ENCODE measurements at regions not wholly inside any gene's neighbourhood (a gene's known extent, or its start where the extent isn't known, plus 50 kb on each side); places are given as distances from the start of the nearest gene placed in this dataset.

DNA sequence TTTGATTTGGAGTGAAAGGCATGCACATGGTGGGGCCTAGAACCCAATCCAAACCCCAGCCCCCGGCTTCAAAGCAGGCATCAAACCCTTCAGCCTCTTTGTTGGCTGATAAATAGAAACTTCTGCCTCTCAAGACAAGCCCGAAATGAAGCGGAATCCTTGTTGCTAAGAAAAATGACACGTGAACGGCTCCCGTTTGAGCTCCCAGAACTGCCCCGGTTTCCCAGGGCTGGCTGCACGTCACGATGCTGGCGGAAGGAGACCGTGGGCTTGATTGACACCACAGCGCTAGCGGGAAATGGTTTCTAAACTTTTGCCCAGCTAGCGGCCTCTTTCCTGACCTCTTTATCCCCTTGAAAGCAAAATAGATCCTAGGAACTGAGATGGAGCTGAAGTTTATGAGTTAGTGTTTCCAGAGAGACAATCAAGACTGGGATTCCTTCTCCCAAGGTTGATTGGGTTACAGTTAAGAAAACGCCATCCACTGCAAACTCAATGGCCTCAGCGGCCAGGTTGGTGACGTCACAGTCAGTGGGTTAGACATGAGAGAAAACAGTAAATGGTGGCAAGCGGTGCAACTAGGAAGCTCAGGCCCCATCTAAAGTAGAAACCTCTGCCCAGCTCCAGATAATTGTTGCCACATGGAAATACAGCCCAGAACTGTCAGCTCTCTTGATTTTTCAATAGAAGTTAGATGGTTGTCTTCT, 117.0 kb downstream of the ANKRD60 start:
- in situ Hi-C loops (cut with HindIII; ENCODE audit: low sequenced_read_pairs): no loop called here

- in situ Hi-C loops (cut with HindIII; ENCODE audit: low sequenced_read_pairs): no loop called here
These were observed 118.4 kb downstream of the ANKRD60 start for GRCh38 chr20:58109918-58110635.

DNA sequence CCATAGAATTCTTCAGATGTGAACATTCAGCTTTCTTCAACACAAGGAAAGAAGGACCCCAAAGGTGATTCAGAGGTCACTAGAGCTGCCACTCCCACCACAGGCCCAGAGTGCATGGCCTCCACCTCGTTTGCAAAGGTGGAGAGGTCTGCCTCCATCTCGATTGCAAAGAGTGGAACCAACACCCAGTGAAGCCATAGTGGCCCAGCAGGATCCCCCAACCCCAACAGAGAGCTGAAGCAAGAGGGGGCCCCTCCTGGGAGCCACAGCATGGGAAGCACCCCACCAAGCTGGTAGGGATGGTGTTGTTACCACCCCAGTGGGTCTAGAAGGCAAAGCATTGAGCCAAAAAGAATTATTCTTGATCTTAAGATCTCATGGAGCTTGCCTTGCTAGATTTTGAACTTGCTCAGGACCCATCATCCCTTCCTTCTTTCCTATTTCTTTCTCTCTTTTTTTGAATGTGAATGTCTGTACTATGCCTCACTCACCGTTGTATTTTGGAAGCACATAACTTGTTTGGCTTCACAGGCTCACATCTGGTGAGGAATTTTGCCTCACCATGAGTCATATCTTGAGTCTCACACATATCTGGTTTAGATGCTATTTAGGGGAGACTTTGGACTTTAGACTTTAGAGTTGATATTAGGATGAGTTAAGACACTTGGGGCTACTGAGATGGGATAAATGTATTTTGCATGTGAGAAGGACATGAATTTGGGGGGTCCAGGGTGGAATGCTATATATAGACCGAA, 119.2 kb downstream of the ANKRD60 start:
- in situ Hi-C loops (cut with HindIII; ENCODE audit: low sequenced_read_pairs): no loop called here

GRCh38 chr20:58107533-58107932, 120.9 kb downstream of the ANKRD60 start:
- in situ Hi-C loops (cut with HindIII; ENCODE audit: low sequenced_read_pairs): no loop called here

GRCh38 chr20:58106143-58106750, 122.2 kb downstream of the ANKRD60 start:
- in situ Hi-C loops (cut with HindIII; ENCODE audit: low sequenced_read_pairs): no loop called here

DNA sequence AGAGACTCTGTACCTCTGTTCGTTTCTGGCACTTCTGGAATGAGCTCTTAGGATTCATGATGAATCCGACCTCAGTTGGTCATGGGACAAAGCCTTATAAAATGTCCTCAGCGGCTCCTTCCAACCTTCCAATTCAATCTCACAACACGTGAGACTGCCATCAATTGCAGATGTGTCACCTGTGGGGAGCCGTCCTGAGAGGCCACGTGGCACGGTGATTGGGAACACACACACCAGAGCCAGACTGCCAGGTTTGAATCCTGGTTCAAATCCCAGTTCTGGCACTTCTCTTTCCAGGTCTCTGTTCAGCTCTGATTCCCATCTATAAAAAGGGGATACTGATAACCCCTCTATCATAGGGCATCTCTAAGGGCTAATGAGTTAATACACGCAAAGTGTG, 124.5 kb downstream of the ANKRD60 start:
- in situ Hi-C loops (cut with HindIII; ENCODE audit: low sequenced_read_pairs): no loop called here

GRCh38 chr20:58103517-58103904, 124.9 kb downstream of the ANKRD60 start:
- in situ Hi-C loops (cut with HindIII; ENCODE audit: low sequenced_read_pairs): no loop called here

- in situ Hi-C loops (cut with HindIII; ENCODE audit: low sequenced_read_pairs): no loop called here
These were observed 125.5 kb downstream of the ANKRD60 start for GRCh38 chr20:58102744-58103516.

DNA sequence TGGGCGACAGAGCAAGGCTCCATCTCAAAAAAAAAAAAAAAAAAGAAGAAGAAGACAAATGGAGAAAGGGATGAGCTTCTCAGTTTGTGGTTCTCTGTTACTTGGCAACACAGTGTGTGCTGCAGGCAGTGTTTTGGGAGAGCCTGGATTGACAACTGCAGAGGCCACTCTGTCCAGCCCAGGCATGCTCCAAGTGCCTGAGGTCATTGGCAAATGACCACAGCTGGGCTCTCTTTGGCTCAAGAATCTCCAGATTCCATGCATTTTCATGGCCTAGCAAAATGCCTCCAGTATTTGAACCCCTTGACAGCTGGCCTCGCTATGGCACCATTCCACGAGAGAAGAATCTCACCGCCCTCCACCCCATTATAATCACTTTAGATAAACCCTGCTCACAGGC, 126.2 kb downstream of the ANKRD60 start:
- in situ Hi-C loops (cut with HindIII; ENCODE audit: low sequenced_read_pairs): no loop called here

- in situ Hi-C loops (cut with HindIII; ENCODE audit: low sequenced_read_pairs): no loop called here
These were observed 127.6 kb downstream of the ANKRD60 start for GRCh38 chr20:58100731-58101356.

GRCh38 chr20:58099956-58100730, 128.3 kb downstream of the ANKRD60 start:
- in situ Hi-C loops (cut with HindIII; ENCODE audit: low sequenced_read_pairs): loop anchor here (25.0 kb wide), 1 partner anchor 488 kb away; the partner anchor contains the start of gene ZBP1

DNA sequence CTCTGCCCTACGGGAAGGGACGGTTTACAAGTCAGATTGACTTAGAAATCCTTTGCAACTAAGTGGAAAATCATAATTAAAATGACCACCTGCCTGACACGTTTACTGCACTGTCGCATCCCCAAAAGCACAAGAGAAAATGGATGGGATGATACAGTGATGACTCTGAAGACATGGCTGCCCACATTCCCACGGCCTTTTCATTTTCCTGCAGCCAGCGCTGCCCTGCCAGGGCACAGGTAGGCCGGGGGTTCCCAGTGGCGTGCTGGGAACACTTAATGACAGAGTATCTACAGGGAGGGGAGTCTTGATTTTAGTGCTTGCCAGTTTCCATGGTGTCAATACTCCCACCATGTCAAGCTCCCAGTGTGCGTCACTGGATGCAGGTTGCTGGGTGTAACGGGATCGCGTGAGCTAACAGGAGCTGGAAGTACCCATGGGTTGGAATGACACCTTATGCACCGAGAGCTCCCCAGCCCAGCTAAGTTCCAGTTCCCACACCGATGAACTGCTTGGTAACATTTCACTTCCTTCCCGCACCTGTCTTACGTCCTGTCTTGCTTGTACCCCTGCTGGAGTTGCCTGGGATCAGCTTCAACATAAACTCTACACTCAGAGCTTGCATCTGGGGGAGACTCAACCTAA, 129.0 kb downstream of the ANKRD60 start:
- in situ Hi-C loops (cut with HindIII; ENCODE audit: low sequenced_read_pairs): loop anchor here (25.0 kb wide), 1 partner anchor 487 kb away; the partner anchor contains the start of gene ZBP1

GRCh38 chr20:58098571-58098970, 129.9 kb downstream of the ANKRD60 start:
- in situ Hi-C loops (cut with HindIII; ENCODE audit: low sequenced_read_pairs): loop anchor here (25.0 kb wide), 1 partner anchor 486 kb away; the partner anchor contains the start of gene ZBP1

- in situ Hi-C loops (cut with HindIII; ENCODE audit: low sequenced_read_pairs): loop anchor here (25.0 kb wide), 1 partner anchor 486 kb away; the partner anchor contains the start of gene ZBP1
These were observed 130.5 kb downstream of the ANKRD60 start for GRCh38 chr20:58097943-58098342.

GRCh38 chr20:58097429-58097828, 131.0 kb downstream of the ANKRD60 start:
- in situ Hi-C loops (cut with HindIII; ENCODE audit: low sequenced_read_pairs): loop anchor here (25.0 kb wide), 1 partner anchor 485 kb away; the partner anchor contains the start of gene ZBP1

- in situ Hi-C loops (cut with HindIII; ENCODE audit: low sequenced_read_pairs): loop anchor here (25.0 kb wide), 1 partner anchor 485 kb away; the partner anchor contains the start of gene ZBP1
These were observed 131.5 kb downstream of the ANKRD60 start for GRCh38 chr20:58096880-58097423.

GRCh38 chr20:58094698-58095097, 133.8 kb downstream of the ANKRD60 start:
- in situ Hi-C loops (cut with HindIII; ENCODE audit: low sequenced_read_pairs): loop anchor here (25.0 kb wide), 1 partner anchor 482 kb away; the partner anchor contains the start of gene ZBP1

DNA sequence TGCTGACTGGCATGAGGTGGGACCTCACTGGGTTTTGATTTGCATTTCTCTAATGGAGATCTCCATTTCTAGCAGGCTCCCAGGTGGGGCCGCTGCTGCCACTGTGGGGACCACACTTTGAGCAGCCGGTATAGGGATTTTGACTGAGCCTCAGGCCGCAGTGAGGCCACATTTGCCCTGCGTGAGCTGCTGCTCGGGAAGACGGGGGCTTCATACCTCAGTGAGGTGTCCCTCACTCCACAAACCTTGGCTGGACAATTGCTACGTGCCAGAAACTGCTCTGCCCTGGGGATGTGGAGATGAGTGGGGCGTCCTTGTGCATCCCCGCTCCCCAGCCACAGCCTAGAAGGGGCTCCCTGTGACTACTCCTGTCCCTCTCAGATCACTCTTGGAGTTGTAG, 134.3 kb downstream of the ANKRD60 start:
- in situ Hi-C loops (cut with HindIII; ENCODE audit: low sequenced_read_pairs): loop anchor here (25.0 kb wide), 1 partner anchor 482 kb away; the partner anchor contains the start of gene ZBP1
